HK-2 (cell line): ENCODE measurements at regions not wholly inside any gene's neighbourhood (a gene's known extent, or its start where the extent isn't known, plus 50 kb on each side); places are given as distances from the start of the nearest gene placed in this dataset.
A peak's percentile ranks its signal among the peaks of the same experiment; 100 is the strongest.
"Not testable (repeated sequence)": the region's sequence is repeated elsewhere in the genome, so short reads cannot be mapped to it uniquely, and the experiment has no call there.

Source experiments
- DNase-seq: peaks from one replicate; pipeline ENCODE4 v3.0.0-alpha.2; 2018; ENCODE audit not compliant: unreplicated experiment

- DNase-seq: no peak
Observed at GRCh38 chr7:68158686-68159295, 1162.2 kb downstream of the TYW1 start.

DNA sequence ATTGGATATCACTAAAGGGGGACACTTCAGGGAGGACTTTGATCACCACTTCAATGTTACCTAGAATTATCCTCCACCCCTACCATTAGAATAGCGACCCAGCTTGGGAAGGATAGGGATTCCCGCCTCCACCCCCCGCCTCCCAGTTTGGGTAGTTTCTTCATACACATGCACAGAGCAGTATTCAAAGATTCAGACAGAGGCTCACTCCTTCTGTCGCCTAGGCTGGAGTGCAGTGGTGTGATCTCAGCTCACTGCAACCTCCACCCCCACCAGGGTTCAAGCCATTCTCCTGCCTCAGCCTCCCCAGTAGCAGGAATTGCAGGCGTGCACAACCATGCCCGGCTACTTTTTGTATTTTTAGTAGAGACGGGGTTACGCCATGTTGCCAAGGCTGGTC lies 1166.1 kb downstream of the TYW1 start:
- DNase-seq: no peak

DNA sequence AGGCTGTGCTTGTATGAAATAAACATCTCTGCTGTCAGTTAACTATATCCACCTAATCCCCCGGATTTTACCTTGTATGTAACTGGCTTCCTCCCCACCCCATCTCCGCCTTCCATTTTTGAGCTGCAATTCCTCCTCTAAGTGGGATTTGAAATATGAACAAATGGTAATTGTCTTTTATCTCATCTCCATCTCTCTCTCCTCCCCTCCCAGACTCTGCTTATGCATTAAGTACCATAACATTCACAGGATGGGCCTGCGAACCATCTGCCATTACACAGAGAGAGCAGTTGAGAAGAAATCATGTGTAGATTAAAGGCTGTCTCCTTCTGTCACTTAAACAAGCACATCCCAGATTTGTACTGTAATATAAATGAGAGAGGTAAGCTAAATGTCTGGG lies 1169.9 kb downstream of the TYW1 start:
- no peak for DNase-seq

- no peak for DNase-seq
Observed at GRCh38 chr7:68173513-68173912, 1176.9 kb downstream of the TYW1 start.

DNA sequence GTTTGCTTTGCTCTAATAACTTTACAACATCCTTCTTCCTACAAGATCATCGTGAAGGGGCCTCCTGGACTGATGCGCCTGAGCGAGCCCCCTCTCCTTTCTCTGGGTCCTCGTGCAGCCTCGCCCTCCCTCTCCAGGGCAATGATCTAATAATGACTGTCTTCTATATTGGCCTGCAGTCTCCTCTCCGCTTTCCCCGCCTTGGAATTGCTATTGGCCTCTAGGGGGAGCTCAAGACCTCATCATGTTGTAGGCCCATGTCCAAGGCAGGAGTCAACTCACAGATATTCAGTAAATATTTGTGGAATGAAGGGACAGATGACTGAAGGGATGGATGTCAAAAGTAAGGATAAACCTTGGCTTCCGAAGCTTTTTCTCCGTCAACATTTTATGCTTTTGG lies 1180.3 kb downstream of the TYW1 start:
- peak; percentile 37 for DNase-seq

DNA sequence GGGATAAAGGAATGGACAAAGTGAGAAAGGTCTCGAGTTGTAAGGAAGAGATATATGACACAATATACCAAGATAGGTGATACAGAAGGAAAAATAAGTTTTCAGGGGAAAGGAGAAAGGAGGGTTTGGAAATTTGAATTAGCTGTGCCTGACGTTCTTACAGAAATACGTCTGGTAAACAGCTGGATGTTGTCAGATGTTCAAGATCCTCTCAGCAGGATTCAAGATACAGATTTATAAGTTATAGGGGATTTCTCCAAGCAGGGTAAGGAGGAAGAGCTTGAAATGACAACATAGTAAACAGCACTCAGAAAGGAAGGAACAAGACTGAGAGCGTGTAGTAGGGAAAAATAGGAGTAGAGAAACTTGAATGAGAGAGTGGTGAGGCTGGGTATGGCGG lies 1184.1 kb downstream of the TYW1 start:
- no peak for DNase-seq

DNA sequence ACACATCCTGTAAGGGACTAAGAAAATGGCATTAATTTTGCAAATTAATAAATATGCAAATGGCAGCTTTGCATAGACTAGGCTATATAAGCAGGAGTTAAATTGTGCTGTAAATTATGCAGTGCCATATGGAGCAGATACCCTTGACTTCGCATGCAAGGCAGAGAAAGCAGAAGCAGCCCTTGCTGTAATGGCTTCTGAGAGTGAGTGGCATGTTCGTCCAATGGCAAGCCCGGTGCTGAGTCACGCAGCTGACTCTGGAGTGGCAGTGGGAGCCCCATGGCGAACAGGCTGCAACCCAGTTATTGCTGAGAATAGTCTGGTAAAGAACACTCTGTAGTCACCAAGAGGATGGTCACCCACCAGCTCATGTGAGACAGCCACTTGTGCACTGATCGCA lies 1186.5 kb downstream of the TYW1 start:
- no peak for DNase-seq

DNA sequence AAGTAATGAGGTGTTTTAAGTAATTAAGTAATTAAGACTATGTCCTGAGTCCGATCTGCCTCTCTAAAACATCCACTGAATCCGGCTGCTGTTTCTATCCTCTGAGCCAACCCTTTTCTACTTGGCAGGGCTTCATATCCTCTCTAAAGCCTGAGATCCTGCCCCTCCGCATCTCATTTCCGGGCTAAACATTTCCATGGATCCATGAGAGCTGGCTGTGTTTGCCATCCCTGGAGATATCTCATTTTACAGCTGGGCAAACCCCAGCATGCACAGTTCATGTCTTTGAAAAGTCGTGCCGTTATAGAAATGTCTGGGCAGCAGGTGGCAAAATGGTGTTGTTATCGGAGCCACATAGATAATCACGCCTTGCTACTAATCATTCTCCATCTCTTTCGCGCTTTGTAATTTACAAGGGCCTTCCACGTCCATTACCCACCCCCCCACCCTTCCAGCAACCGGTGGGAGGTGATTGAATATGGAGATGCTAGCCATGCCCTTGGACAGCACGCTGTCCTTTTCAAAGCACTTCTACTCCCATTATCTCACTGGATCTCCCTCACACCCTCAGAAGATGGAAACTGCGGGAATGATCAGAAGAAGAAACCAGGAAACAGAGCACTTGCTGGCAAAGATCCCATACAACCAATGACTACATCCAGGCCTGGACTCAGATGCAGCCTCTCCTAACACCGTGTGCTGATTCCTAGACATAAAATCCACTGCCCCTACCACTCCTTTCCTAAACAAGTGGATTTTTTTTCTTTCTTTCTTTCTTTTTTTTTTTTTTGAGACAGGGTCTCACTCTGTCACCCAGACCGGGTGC lies 1189.2 kb downstream of the TYW1 start:
- DNase-seq: no peak

DNA sequence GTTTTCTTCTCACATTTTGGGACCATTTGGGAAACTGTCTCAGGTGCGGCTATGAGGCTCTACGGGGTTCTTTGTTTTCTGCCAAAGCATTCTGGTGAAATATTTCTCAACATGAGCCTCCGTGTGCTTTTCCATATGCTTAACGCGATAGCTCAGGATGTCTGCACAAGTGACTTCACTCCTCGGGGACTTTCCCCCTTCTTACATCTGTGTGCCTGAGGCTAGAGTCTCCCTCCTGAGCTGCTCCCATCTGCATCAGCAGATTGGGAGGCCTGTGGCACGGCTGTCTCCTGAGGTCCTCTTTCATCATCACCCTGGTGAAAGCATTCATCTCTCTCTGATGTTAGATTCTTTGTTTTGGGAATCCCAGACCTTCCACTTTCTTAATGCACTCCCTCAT lies 1190.9 kb downstream of the TYW1 start:
- no peak for DNase-seq

DNA sequence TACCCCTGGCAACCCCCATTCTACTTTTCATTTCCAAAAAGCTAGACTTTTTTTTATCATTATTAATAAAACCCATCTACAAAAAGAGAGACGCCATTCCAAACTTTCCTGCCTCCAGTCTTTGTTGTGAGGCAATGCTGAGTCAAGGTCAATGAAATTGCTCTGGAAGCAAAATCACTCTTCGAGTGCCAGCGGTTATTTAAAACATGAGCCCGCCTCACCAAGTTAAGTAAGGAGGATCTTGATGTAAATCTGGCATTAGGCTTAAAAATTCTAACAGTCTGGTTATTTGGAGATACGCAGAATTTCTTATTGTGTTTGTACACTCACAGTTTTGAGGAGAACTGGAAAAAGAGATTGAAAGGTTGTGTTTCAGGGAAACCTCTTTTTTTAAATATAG lies 1196.3 kb downstream of the TYW1 start:
- no peak for DNase-seq

GRCh38 chr7:68195642-68196041 lies 1199.0 kb downstream of the TYW1 start:
- DNase-seq: not testable (repeated sequence)

GRCh38 chr7:68200051-68200670 lies 1203.5 kb downstream of the TYW1 start:
- DNase-seq: no peak

GRCh38 chr7:68203251-68203650 lies 1206.6 kb downstream of the TYW1 start:
- DNase-seq: no peak

DNA sequence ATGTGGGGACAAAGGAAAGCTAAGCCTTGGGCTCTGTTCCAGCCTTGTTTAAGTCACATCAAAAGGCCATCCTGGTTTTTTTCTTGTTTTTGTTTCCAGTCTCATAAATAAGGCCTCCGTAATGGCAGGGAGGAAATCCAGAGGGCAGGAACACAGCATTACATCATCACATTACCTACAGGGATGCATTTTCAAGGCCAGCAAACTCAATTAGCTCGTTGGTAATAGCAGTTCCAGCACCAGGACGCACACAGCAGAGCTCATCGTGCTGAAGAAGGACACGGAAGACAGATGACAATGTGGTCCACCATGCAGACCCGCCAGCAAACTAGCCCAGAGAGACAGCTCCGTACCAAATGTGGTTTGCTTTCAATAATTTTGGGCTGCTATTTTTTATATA lies 1209.2 kb downstream of the TYW1 start:
- no peak for DNase-seq

DNA sequence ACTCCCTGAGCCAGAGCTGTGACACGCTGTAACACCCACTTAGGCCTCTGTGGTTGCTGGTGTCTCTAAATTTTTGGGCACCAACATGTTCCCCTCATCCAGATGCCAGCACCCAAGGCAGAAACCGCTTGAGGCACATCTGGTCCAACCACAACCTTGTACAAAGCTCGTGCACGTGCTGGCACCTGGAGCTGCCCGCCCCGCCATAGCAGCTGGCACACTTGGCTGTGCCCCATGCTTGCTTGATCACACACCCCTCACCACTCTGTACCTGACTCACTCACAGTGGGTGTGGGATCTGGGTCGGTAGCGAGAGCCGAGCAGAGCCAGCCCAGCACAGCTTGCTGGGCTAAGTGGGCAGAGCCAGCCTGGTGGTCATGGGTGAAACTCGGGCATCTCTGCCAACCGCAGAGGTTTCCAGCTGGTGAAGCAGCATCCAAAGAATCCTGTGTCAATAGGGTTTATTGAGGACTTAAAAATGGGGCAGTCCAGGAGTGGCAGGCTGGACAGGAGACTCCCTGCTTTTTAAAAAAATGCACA lies 1210.4 kb downstream of the TYW1 start:
- DNase-seq: no peak

GRCh38 chr7:68207676-68208075 lies 1211.0 kb downstream of the TYW1 start:
- DNase-seq: no peak

DNA sequence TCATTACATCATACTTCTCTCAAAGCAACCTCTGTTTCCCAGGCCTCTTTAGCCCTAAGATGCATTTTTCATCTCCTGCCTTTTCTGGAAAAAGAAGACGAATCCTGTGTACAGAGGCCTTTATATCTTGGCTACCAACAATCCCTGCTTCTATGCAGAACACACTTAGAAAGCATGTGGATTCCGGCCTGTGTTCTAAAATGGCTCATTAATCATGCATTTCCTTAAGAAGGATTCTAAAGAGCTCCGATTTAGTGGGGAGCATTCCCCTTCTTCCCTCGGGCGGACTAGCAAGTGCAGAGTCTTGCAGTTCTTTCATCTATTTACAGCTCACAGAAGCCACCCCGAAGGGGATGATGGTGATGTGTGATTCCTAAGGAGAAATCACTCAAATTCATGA lies 1212.9 kb downstream of the TYW1 start:
- no peak for DNase-seq

DNA sequence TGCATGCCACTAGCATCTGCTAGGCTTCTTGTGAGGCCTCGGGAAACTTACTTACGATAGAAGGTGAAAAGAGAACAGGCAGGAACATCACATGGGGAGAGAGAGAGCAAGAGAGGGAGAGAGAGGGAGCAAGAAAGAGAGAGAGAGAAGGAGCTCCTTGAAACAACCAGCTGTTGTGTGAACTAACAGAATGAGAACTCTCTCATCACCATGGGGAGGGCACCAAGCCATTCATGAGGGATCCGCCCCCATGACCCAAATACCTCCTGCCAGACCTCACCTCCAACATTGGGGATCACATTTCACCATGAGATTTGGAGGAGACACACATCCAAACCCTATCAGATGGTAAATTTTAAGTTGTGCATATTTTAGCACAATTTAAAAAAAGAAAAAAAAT lies 1217.2 kb downstream of the TYW1 start:
- DNase-seq: no peak

GRCh38 chr7:68216051-68216450 lies 1219.4 kb downstream of the TYW1 start:
- no peak for DNase-seq

GRCh38 chr7:68217426-68217825 lies 1220.8 kb downstream of the TYW1 start:
- no peak for DNase-seq

- no peak for DNase-seq
Observed at GRCh38 chr7:68218461-68218860, 1221.8 kb downstream of the TYW1 start.

- DNase-seq: no peak
Observed at GRCh38 chr7:68222311-68222710, 1225.7 kb downstream of the TYW1 start.
